ACHN (cell line): ENCODE measurements at regions not wholly inside any gene's neighbourhood (a gene's known extent, or its start where the extent isn't known, plus 50 kb on each side); places are given as distances from the start of the nearest gene placed in this dataset.

Source experiments
- DNase-seq: peaks from one replicate; pipeline ENCODE4 v3.0.0-alpha.2; 2015
- in situ Hi-C: cut with HindIII; loops from 2 replicates; pipeline ENCODE4 v1.10.0; 2017; ENCODE audit warnings: low sequenced_read_pairs, low pct_ligation_motif_present, low pct_unique_long_range_greater_than_20kb

- in situ Hi-C loops, result no loop called here
- no peak for DNase-seq
Measured at GRCh38 chr18:31244771-31245394, 73.1 kb upstream of the DSG1 start.

DNA sequence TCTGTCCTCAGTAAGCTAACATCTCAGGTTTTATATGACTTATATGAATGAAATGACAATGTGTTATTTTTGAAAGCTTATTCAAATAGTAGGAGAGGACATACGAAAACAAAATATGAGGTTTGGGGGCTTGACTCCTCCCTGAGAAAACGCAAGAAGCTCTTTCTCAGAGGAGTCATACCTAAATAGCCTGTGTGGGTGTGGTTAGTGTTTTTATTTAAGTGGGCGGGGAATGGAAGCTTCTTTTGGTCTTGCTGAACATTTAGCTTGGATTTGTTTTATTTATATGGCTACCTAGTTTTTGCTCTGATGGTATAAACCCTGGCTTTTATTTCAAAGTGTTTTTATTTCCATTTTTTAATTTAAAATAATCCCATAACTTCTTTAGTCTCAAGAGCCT, 72.1 kb upstream of the DSG1 start:
- DNase-seq, result no peak

DNA sequence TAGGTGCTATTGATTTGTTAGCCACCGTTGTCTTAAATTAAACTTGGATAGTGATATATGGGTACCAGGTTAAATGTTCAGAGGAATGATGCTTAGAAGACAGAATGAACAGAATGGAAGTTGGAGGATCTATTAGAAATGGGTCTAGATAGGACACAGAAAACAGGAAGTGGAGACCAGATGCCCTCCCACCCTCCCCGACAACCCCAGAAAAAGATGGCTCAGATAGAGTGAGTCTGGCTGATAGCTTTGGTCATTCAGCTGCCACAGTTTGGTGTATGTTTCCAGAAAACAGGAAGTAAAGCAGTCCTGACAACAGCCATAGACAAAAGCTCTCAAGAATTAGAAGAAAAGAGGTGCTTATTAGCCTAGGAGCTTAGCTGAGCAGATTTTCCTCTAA, 71.5 kb upstream of the DSG1 start:
- in situ Hi-C loops, result no loop called here
- DNase-seq, result no peak

More for the DNA sequence above, 72.1 kb upstream of the DSG1 start:
- in situ Hi-C loops, result no loop called here

GRCh38 chr18:31247574-31248199, 70.3 kb upstream of the DSG1 start:
- no peak for DNase-seq
- in situ Hi-C loops, result no loop called here

- DNase-seq, result no peak
- in situ Hi-C loops, result no loop called here
Measured at GRCh38 chr18:31248783-31249521, 69.0 kb upstream of the DSG1 start.

DNA sequence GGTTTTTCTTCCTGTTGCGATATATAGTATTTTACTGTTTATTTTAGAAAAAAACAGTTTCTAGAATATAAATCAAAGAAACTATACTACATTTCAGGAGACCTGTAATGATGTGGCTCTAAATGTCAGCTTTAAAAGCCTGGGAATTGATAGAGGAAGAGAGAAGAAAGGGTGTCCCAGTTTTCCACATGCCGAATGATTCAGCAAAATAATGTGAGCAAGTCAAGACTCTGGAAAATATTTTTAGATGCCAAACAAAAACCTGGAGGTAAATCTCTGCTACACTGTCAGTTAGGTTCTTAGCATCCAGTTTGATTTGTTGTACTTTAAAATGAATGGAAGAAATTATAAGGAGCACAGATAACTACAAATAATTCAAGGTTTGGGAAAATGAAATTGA, 67.1 kb upstream of the DSG1 start:
- no peak for DNase-seq
- in situ Hi-C loops, result no loop called here

GRCh38 chr18:31252522-31252921, 65.4 kb upstream of the DSG1 start:
- DNase-seq, result no peak
- in situ Hi-C loops, result no loop called here

- no peak for DNase-seq
- in situ Hi-C loops, result no loop called here
Measured at GRCh38 chr18:31255953-31256352, 62.0 kb upstream of the DSG1 start.

GRCh38 chr18:31258789-31259188, 59.2 kb upstream of the DSG1 start:
- DNase-seq, result no peak
- in situ Hi-C loops, result no loop called here

- DNase-seq, result no peak
- in situ Hi-C loops, result no loop called here
Measured at GRCh38 chr18:31261792-31262582, 56.0 kb upstream of the DSG1 start.

GRCh38 chr18:31267823-31268481, 50.0 kb upstream of the DSG1 start:
- DNase-seq, result no peak
- in situ Hi-C loops, result no loop called here
